GM13977 (cell line): ENCODE measurements at regions not wholly inside any gene's neighbourhood (a gene's known extent, or its start where the extent isn't known, plus 50 kb on each side); places are given as distances from the start of the nearest gene placed in this dataset.
"Not testable (repeated sequence)": the region's sequence is repeated elsewhere in the genome, so short reads cannot be mapped to it uniquely, and the experiment has no call there.

Source experiments
- DNase-seq: peaks from one replicate; pipeline ENCODE4 v3.0.0; 2012; ENCODE audit warnings: low spot score
- in situ Hi-C: fragments of 300-500 bp; cut with MboI; formaldehyde crosslinking; loops from one replicate; pipeline ENCODE4 v1.12.0; 2022; ENCODE audit warnings: low sequenced_read_pairs, low pct_unique_long_range_greater_than_20kb, mixed read lengths, inconsistent platforms; ENCODE audit not compliant: unreplicated experiment
- TF ChIP-seq, protein P1 (sequence below): IDR thresholded peaks from 2 replicates; pipeline ENCODE4 v1.5.1; 2012; ENCODE audit warnings: mild to moderate bottlenecking, control low read depth; ENCODE audit not compliant: insufficient read depth; ENCODE audit errors: extremely low read depth, missing control alignments

DNA sequence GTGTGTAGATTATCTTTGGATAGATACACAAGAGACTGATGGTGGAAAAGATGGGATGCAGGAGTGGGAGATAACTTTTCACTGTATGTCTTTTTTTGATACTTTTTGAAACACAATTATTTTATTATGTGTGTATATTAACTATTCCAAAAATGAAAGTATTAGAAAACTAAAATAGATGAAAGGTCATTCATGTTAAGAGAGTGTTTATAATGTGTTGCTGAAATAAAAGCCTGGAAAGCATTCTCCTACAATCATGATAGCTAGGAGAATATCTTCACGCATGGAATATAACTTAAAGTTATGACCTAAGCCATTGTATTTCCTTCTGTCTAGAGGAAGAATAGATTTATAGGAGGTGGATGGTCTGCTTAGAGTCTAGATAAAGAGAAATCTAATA, 154.8 kb upstream of the MAST4 start:
- no peak for DNase-seq
- in situ Hi-C loops = no loop called here
- TF ChIP-seq, protein P1, sequence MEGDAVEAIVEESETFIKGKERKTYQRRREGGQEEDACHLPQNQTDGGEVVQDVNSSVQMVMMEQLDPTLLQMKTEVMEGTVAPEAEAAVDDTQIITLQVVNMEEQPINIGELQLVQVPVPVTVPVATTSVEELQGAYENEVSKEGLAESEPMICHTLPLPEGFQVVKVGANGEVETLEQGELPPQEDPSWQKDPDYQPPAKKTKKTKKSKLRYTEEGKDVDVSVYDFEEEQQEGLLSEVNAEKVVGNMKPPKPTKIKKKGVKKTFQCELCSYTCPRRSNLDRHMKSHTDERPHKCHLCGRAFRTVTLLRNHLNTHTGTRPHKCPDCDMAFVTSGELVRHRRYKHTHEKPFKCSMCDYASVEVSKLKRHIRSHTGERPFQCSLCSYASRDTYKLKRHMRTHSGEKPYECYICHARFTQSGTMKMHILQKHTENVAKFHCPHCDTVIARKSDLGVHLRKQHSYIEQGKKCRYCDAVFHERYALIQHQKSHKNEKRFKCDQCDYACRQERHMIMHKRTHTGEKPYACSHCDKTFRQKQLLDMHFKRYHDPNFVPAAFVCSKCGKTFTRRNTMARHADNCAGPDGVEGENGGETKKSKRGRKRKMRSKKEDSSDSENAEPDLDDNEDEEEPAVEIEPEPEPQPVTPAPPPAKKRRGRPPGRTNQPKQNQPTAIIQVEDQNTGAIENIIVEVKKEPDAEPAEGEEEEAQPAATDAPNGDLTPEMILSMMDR = no peak

DNA sequence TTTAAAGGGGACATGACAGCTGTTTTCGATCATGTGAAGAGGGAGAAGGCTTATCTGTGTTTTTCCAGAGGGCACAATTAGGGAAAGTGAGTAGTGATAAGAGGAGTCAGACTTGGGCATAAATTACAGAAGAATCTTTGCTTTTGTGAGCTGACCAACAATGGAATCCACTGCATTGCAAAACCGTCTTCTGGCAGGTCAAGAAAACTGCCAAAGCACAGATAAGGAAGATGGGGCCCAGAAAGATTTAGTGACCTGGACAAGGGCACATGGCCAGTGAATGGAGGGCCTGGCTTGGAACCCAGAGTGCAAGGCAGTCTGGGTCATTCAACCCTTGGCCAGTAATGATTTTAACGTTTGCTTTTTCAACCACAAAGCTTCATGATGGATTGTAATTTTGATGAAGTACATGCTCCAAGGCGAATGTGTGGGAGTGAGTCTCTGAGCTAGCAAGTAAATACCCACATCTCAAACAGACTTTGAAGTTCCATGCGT, 153.2 kb upstream of the MAST4 start:
- no peak for DNase-seq
- in situ Hi-C loops = no loop called here
- TF ChIP-seq, protein P1 = no peak

DNA sequence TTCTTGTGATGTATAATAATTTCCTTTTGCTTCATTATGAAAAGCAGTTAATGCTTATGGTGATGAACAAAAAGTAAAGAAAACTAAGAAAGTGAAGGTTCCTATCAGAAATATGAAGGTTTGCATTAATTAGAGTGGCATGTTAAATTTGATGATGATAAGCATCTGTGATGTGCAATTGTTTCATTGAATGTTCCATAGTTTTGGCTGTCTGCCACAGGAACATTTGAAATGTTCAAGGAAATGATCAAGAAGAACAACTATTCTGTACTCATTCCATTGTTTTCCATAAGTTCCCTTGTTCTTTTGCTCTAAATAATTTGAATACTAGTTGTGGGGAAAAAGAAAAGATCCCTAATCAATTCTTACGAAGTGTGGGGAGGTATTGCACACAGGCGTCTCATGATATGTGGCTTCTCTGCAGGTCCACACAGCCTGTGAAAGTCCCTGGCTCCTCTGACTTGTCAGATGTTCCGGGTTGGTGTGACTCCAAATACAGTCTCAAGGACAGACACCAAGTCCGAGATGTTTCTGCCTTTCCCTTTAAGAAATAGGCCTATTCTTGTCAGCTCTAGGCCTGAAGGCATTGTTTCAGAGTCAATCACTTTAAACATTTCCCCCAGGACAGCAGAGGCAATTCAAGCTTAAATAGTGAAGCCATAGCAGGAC, 152.6 kb upstream of the MAST4 start:
- in situ Hi-C loops = no loop called here
- TF ChIP-seq, protein P1 = no peak
- no peak for DNase-seq

DNA sequence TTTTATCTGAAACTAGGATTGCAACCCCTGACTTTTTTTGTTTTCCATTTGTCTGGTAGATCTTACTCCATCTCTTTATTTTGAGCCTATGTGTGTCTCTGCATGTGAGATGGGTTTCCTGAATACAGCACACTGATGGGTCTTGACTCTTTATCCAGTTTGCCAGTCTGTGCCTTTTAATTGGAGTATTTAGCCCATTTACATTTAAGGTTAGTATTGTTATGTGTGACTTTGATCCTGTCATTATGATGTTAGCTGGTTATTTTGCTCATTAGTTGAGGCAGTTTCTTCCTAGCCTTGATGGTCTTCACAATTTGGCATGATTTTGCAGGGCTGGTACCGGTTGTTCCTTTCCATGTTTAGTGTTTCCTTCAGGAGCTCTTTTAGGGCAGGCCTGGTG, 148.1 kb upstream of the MAST4 start:
- in situ Hi-C loops = not testable (repeated sequence)

DNA sequence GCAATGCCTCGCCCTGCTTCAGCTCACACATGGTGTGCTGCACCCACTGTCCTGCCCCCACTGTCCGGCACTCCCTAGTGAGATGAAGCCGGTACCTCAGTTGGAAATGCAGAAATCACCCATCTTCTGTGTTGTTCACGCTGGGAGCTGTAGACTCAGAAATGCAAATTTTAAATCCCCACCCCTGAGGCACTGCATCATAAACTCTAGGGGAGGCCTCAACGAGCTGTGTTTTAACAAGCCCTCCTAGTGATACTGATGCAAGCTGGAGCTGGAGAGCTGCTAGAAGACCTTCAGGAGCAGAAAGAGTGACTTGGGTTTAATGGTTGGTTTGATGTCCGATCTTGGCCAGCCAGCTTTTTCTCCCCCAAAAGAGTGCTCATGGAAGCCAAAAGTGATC, 146.0 kb upstream of the MAST4 start:
- TF ChIP-seq, protein P1 = no peak
- DNase-seq = no peak
- in situ Hi-C loops = no loop called here

More for the DNA sequence above, 148.1 kb upstream of the MAST4 start:
- not testable (repeated sequence) for DNase-seq

DNA sequence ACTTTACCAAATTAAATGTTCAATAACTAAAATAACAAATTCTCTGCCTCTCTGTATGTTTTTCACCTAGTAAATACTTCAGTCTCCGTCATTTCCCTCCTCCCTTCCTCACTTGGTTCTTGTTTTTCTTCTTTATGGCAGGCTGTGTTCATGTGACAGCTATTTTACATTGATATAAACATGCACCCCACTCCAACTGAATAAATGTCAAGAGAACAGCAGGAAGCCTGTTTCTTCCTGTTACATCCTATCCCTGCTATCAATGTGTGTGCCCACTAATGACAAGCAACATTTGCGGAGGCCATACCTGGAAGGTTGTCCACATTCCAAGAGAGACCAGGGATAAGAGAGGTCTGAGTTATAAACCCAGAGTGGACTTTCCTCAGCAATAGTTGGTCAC, 145.2 kb upstream of the MAST4 start:
- in situ Hi-C loops = no loop called here
- no peak for DNase-seq
- TF ChIP-seq, protein P1 = no peak

DNA sequence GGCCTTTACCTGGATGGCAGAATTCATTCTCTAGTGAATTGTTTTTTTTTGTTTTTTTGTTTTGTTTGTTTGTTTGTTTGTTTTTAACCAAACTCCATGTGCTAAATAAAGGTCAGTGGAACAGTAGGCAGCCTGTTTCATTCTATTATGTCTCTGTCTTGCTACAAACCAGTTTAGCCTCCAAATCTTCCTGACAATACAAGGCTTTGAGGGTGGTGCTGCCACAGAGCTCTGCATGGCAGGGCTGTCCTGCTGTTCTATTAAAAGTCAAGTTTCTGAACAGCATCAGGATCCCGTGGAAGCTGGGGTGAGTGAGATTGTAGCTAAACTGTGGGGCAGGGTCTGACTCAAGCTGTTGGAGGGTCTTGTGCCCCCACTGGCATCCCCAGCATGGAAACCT, 144.1 kb upstream of the MAST4 start:
- TF ChIP-seq, protein P1 = no peak
- no peak for DNase-seq
- in situ Hi-C loops = no loop called here
